ENCODE measurements at regions not wholly inside any gene's neighbourhood (a gene's known extent, or its start where the extent isn't known, plus 50 kb on each side); places are given as distances from the start of the nearest gene placed in this dataset.
"Not testable (repeated sequence)": the region's sequence is repeated elsewhere in the genome, so short reads cannot be mapped to it uniquely, and the experiment has no call there.

DNA sequence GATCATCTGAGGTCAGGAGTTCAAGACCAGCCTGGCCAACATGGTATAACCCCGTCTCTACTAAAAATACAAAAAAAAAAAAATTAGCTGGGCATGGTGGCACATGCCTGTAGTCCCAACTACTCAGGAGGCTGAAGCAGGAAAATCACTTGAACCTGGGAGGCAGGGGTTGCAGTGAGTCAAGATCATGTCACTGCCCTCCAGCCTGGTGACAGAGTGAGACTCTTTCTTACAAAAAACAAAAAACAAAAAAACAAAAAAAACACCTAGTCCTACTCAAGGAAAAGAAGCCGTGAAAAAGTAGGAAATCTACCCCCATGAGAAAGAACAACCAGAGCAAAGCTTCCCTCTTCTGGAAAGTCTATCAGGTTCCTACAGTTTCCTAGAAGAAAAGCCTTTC lies 244.4 kb downstream of the PHLDA1 start:
- TF ChIP-seq CTCF (IDR thresholded peaks at IDR 0.05; ENCODE audit: insufficient read depth, low read length); REST (IDR thresholded peaks at IDR 0.05; ENCODE audit: insufficient replicate concordance, low read depth); POLR2AphosphoS5 (IDR thresholded peaks at IDR 0.05; ENCODE audit: low read depth): not testable (repeated sequence)
